ENCODE measurements at regions not wholly inside any gene's neighbourhood (a gene's known extent, or its start where the extent isn't known, plus 50 kb on each side); places are given as distances from the start of the nearest gene placed in this dataset.
"Not testable (repeated sequence)": the region's sequence is repeated elsewhere in the genome, so short reads cannot be mapped to it uniquely, and the experiment has no call there.

DNA sequence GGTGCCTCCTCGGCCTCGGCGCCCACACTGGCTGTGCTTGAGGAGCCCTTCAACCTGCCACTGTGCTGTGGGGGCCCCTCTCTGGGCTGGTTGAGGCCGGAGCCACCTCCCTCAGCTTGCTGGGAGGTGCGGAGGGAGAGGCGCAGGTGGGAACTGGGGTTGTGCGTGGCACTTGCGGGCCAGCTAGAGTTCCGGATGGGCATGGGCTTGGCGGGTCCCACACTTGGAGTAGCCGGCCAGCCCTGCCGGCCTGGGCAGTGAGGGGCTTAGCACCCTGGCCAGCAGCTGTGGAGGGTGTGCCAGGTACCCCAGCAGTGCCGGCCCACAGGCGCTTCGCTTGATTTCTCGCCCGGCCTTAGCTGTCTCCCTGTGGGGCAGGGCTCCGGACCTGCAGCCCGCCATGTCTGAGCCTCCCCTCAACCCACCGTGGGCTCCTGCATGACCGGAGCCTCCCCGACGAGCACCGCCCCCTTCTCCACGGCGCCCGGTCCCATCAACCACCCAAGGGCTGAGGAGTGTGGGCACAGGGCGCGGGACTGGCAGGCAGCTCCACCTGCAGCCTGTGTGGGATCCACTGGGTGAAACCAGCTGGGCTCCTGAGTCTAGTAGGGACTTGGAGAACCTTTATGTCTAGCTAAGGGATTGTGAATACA is 723.8 kb downstream of the DIAPH3 start:
- Histone ChIP-seq H3K36me3 (ENCODE audit: control insufficient read depth, insufficient read depth, low read length) (no peaks in the 10 kb centered on the region), H3K4me1 (ENCODE audit: control insufficient read depth, insufficient read depth, low read length) (no peaks in the 10 kb centered on the region), H3K9me3 (ENCODE audit: control insufficient read depth, insufficient read depth, low read length) (no peaks in the 10 kb centered on the region), H3K27ac (ENCODE audit: low read depth, low read length) (no peak overlapping the region), H3K4me3 (ENCODE audit: low read depth, low read length) (no peak overlapping the region), H3K27me3 (ENCODE audit: control insufficient read depth, insufficient read depth, low read length) (no peaks in the 10 kb centered on the region)
- DNase-seq (ENCODE audit: low read depth in 4 of 6, low spot score in 6 of 6): no peak
- 84% methylated on average over 21 of the region's 29 CpGs for WGBS (ENCODE audit: insufficient coverage)

- H3K27me3 ChIP-seq (ENCODE audit: control insufficient read depth, insufficient read depth, low read length); H3K4me3 ChIP-seq (ENCODE audit: low read depth, low read length); H3K4me1 ChIP-seq (ENCODE audit: control insufficient read depth, insufficient read depth, low read length); H3K36me3 ChIP-seq (ENCODE audit: control insufficient read depth, insufficient read depth, low read length); DNase-seq (ENCODE audit: low read depth in 4 of 6, low spot score in 6 of 6); H3K9me3 ChIP-seq (ENCODE audit: control insufficient read depth, insufficient read depth, low read length); H3K27ac ChIP-seq (ENCODE audit: low read depth, low read length): not testable (repeated sequence)
- 63% methylated on average over 6 of the region's 13 CpGs for WGBS (ENCODE audit: insufficient coverage)
Measured at GRCh38 chr13:59441068-59441467, 722.7 kb downstream of the DIAPH3 start.

DNA sequence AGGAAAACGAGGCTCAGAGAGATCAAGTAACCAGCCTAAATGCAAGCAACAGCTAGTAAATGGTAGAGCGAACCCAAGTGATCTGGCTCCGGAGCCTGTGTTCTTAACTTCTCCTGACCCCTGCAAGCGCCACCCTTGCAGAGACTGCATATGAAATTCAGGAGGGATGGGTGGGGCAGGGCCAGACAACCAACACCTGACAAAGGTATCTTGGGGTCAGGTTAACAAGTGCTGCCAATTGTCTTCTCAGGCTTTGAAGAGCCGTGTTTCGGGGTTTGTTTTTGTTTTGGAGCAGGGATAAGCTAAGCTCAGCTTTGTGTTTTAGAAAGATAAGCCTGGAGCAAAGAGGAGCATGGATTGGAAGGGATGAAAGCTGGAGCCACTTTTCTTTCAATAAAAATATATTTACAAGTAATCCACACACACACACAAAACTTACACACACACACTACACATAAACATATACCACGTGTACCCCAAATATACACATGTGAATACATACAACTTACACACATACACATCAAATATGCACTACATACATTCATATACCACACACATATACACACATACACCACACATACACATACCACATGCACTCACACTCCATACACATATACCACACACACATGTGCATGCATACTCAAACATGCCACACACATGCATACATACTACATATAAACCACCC is 722.0 kb downstream of the DIAPH3 start:
- no peaks in the 10 kb centered on the region for H3K9me3 ChIP-seq (ENCODE audit: control insufficient read depth, insufficient read depth, low read length)
- no peaks in the 10 kb centered on the region for H3K36me3 ChIP-seq (ENCODE audit: control insufficient read depth, insufficient read depth, low read length)
- 65% methylated on average over 3 of the region's 7 CpGs for WGBS (ENCODE audit: insufficient coverage)
- no peak overlapping the region for H3K27ac ChIP-seq (ENCODE audit: low read depth, low read length)
- H3K4me3 ChIP-seq (ENCODE audit: low read depth, low read length): no peak overlapping the region
- H3K27me3 ChIP-seq (ENCODE audit: control insufficient read depth, insufficient read depth, low read length): no peaks in the 10 kb centered on the region
- no peak for DNase-seq (ENCODE audit: low read depth in 4 of 6, low spot score in 6 of 6)
- no peaks in the 10 kb centered on the region for H3K4me1 ChIP-seq (ENCODE audit: control insufficient read depth, insufficient read depth, low read length)

- Histone ChIP-seq H3K36me3 (ENCODE audit: control insufficient read depth, insufficient read depth, low read length) (no peaks in the 10 kb centered on the region), H3K4me1 (ENCODE audit: control insufficient read depth, insufficient read depth, low read length) (no peaks in the 10 kb centered on the region), H3K27ac (ENCODE audit: low read depth, low read length) (no peak overlapping the region), H3K4me3 (ENCODE audit: low read depth, low read length) (no peak overlapping the region), H3K9me3 (ENCODE audit: control insufficient read depth, insufficient read depth, low read length) (no peaks in the 10 kb centered on the region), H3K27me3 (ENCODE audit: control insufficient read depth, insufficient read depth, low read length) (no peaks in the 10 kb centered on the region)
- WGBS (ENCODE audit: insufficient coverage): 20% methylated on average over 1 of the region's 4 CpGs
- peak in 1 of 6 donors; percentile 68 for DNase-seq (ENCODE audit: low read depth in 4 of 6, low spot score in 6 of 6)
Measured at GRCh38 chr13:59442461-59442860, 721.3 kb downstream of the DIAPH3 start.

DNA sequence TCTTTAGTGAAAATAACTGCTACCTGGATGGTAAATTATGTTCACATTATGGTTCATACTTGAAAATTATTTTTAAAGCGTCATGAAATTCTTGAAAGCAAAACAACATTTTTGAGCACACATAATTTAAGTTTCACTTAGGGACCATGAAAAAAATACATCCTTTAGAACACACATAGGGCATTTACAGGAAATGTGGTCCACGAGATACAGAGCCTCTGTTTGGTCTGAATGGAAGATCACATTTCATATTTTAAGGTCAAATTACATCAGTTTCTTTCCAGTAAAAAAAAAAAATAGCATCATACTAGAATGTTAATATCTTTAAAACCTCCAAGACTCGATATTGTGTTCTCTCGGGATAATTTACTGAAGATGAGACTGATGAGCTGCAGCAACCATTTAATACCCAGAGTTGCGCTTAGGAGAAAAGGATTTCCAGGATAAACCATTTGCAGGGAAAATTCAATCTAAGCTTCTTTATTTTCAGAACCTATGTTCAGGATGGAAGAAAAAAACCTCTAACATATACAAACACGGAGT is 720.7 kb downstream of the DIAPH3 start:
- no peaks in the 10 kb centered on the region for H3K4me1 ChIP-seq (ENCODE audit: control insufficient read depth, insufficient read depth, low read length)
- H3K36me3 ChIP-seq (ENCODE audit: control insufficient read depth, insufficient read depth, low read length): no peaks in the 10 kb centered on the region
- no peak overlapping the region for H3K4me3 ChIP-seq (ENCODE audit: low read depth, low read length)
- H3K9me3 ChIP-seq (ENCODE audit: control insufficient read depth, insufficient read depth, low read length): no peaks in the 10 kb centered on the region
- peak in 1 of 6 donors; percentile 52 for DNase-seq (ENCODE audit: low read depth in 4 of 6, low spot score in 6 of 6)
- H3K27me3 ChIP-seq (ENCODE audit: control insufficient read depth, insufficient read depth, low read length): no peaks in the 10 kb centered on the region
- no peak overlapping the region for H3K27ac ChIP-seq (ENCODE audit: low read depth, low read length)
- no CpG with 5 or more reads among the region's 6 CpGs for WGBS (ENCODE audit: insufficient coverage)

DNA sequence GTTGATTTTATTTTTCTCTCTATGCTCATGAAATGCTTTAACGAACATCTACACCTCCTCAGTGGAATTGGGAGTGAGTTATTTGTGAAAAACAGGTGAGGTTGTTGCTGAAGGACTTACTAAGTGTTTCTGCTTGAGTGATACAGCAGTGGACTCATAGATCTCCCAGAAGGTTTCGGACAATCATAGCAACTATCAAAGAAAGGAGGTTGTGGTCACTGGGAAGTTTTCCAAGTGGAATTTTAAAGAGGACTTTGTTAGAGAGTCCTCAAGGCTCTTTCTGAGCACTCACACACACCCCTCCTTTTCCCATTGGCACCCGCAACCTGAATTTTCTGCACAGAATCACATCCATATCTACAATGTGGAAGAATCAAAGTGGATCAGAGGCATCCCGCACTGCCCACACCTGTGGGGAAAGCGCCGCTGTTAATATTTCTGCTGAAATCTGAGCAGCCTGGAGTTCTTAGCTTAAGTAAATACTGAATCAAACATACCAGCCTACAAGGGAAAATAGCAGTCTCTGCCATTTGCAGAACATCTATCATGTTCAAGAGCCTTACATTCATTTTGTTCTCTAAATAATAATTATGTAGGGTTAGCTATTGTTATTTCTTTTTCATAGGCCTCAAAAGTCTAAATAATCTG is 719.4 kb downstream of the DIAPH3 start:
- WGBS (ENCODE audit: insufficient coverage): 75% methylated on average over 4 of the region's 6 CpGs
- no peaks in the 10 kb centered on the region for H3K27me3 ChIP-seq (ENCODE audit: control insufficient read depth, insufficient read depth, low read length)

GRCh38 chr13:59445812-59446211 is 717.9 kb downstream of the DIAPH3 start:
- H3K9me3 ChIP-seq (ENCODE audit: control insufficient read depth, insufficient read depth, low read length): no peaks in the 10 kb centered on the region
- no peaks in the 10 kb centered on the region for H3K27me3 ChIP-seq (ENCODE audit: control insufficient read depth, insufficient read depth, low read length)
- no peaks in the 10 kb centered on the region for H3K36me3 ChIP-seq (ENCODE audit: control insufficient read depth, insufficient read depth, low read length)
- WGBS (ENCODE audit: insufficient coverage): 100% methylated on average over 1 of the region's 2 CpGs
- no peak overlapping the region for H3K4me3 ChIP-seq (ENCODE audit: low read depth, low read length)
- no peaks in the 10 kb centered on the region for H3K4me1 ChIP-seq (ENCODE audit: control insufficient read depth, insufficient read depth, low read length)
- no peak overlapping the region for H3K27ac ChIP-seq (ENCODE audit: low read depth, low read length)
- DNase-seq (ENCODE audit: low read depth in 4 of 6, low spot score in 6 of 6): peak in 1 of 6 donors; percentile 18

More for the DNA sequence above, 719.4 kb downstream of the DIAPH3 start:
- Histone ChIP-seq H3K36me3 (ENCODE audit: control insufficient read depth, insufficient read depth, low read length) (no peaks in the 10 kb centered on the region), H3K9me3 (ENCODE audit: control insufficient read depth, insufficient read depth, low read length) (no peaks in the 10 kb centered on the region), H3K27ac (ENCODE audit: low read depth, low read length) (no peak overlapping the region), H3K4me1 (ENCODE audit: control insufficient read depth, insufficient read depth, low read length) (no peaks in the 10 kb centered on the region), H3K4me3 (ENCODE audit: low read depth, low read length) (no peak overlapping the region)
- peak in 1 of 6 donors; percentile 46 for DNase-seq (ENCODE audit: low read depth in 4 of 6, low spot score in 6 of 6)

GRCh38 chr13:59446391-59446790 is 717.3 kb downstream of the DIAPH3 start:
- no CpG with 5 or more reads among the region's 5 CpGs for WGBS (ENCODE audit: insufficient coverage)
- Histone ChIP-seq H3K27me3 (ENCODE audit: control insufficient read depth, insufficient read depth, low read length) (no peaks in the 10 kb centered on the region), H3K27ac (ENCODE audit: low read depth, low read length) (no peak overlapping the region), H3K36me3 (ENCODE audit: control insufficient read depth, insufficient read depth, low read length) (no peaks in the 10 kb centered on the region), H3K9me3 (ENCODE audit: control insufficient read depth, insufficient read depth, low read length) (no peaks in the 10 kb centered on the region), H3K4me3 (ENCODE audit: low read depth, low read length) (no peak overlapping the region), H3K4me1 (ENCODE audit: control insufficient read depth, insufficient read depth, low read length) (no peaks in the 10 kb centered on the region)
- DNase-seq (ENCODE audit: low read depth in 4 of 6, low spot score in 6 of 6): peak in 1 of 6 donors; percentile 50

- H3K4me3 ChIP-seq (ENCODE audit: low read depth, low read length): no peak overlapping the region
- DNase-seq (ENCODE audit: low read depth in 4 of 6, low spot score in 6 of 6): no peak
- H3K27ac ChIP-seq (ENCODE audit: low read depth, low read length): no peak overlapping the region
- no peaks in the 10 kb centered on the region for H3K27me3 ChIP-seq (ENCODE audit: control insufficient read depth, insufficient read depth, low read length)
- no peaks in the 10 kb centered on the region for H3K36me3 ChIP-seq (ENCODE audit: control insufficient read depth, insufficient read depth, low read length)
- no peaks in the 10 kb centered on the region for H3K9me3 ChIP-seq (ENCODE audit: control insufficient read depth, insufficient read depth, low read length)
- no peaks in the 10 kb centered on the region for H3K4me1 ChIP-seq (ENCODE audit: control insufficient read depth, insufficient read depth, low read length)
Measured at GRCh38 chr13:59447031-59447430, 716.7 kb downstream of the DIAPH3 start.

All from spinal cord (tissue), 9 donors.